DOHH2 (cell line): ENCODE measurements at regions not wholly inside any gene's neighbourhood (a gene's known extent, or its start where the extent isn't known, plus 50 kb on each side); places are given as distances from the start of the nearest gene placed in this dataset.

ENCODE experiments used
- H3F3A ChIP-seq: fragments of 200-600 bp; sonication (generic), shearing (Covaris generic); 2 replicates; pipeline ENCODE4 v1.6.0; 2016; ENCODE audit warnings: antibody characterized with exemption, mild to moderate bottlenecking; ENCODE audit not compliant: control insufficient read depth, insufficient read depth
- H3K27ac ChIP-seq: fragments of 200-600 bp; sonication (generic); 2 replicates; pipeline ENCODE4 v1.5.1; 2014; ENCODE audit warnings: low read depth, mild to moderate bottlenecking, low read length, moderate library complexity
- H3K27me3 ChIP-seq: fragments of 200-600 bp; sonication (generic); 2 replicates; pipeline ENCODE4 v1.6.1; 2014; ENCODE audit warnings: mild to moderate bottlenecking, low read length, mixed read lengths; ENCODE audit not compliant: control insufficient read depth
- H3K36me3 ChIP-seq: fragments of 200-600 bp; sonication (generic); 2 replicates; pipeline ENCODE4 v1.6.1; 2014; ENCODE audit warnings: mild to moderate bottlenecking, low read length, moderate library complexity, mixed read lengths; ENCODE audit not compliant: control insufficient read depth
- H3K4me1 ChIP-seq: fragments of 200-600 bp; sonication (generic); 2 replicates; pipeline ENCODE4 v1.6.1; 2014; ENCODE audit warnings: mild to moderate bottlenecking, low read length, mixed read lengths; ENCODE audit not compliant: control insufficient read depth
- H3K4me2 ChIP-seq: fragments of 200-600 bp; sonication (generic); 2 replicates; pipeline ENCODE4 v1.6.0; 2014; ENCODE audit warnings: mild to moderate bottlenecking, low read length, moderate library complexity
- H3K4me3 ChIP-seq: fragments of 200-600 bp; sonication (generic); 2 replicates; pipeline ENCODE4 v1.5.1; 2014; ENCODE audit warnings: mild to moderate bottlenecking, low read length, mixed read lengths
- H3K79me2 ChIP-seq: fragments of 200-600 bp; sonication (generic); 2 replicates; pipeline ENCODE4 v1.6.1; 2014; ENCODE audit warnings: mild to moderate bottlenecking, low read length, mixed read lengths; ENCODE audit not compliant: control insufficient read depth
- H3K9me2 ChIP-seq: fragments of 200-600 bp; sonication (generic); replicated peaks from 2 replicates; pipeline ENCODE4 v1.6.1; 2014; ENCODE audit warnings: mild to moderate bottlenecking, low read length, mixed read lengths; ENCODE audit not compliant: control insufficient read depth
- H3K9me3 ChIP-seq: fragments of 200-600 bp; sonication (generic); 2 replicates; pipeline ENCODE4 v1.6.1; 2014; ENCODE audit warnings: antibody characterized with exemption, low read length, mixed read lengths; ENCODE audit not compliant: control insufficient read depth, insufficient read depth
- H4K20me1 ChIP-seq: fragments of 200-600 bp; sonication (generic); 2 replicates; pipeline ENCODE4 v1.6.0; 2014; ENCODE audit warnings: low read depth, mild to moderate bottlenecking, antibody characterized with exemption, low read length, moderate library complexity; ENCODE audit not compliant: control insufficient read depth, insufficient read depth
- CTCF ChIP-seq: fragments of 200-600 bp; sonication (generic); IDR thresholded peaks from one replicate; pipeline ENCODE4 v1.5.1; 2014; ENCODE audit warnings: antibody characterized with exemption, mild to moderate bottlenecking, low read depth, low read length; ENCODE audit not compliant: poor library complexity, severe bottlenecking
- EZH2phosphoT487 ChIP-seq: fragments of 200-600 bp; sonication (generic); IDR thresholded peaks from 2 replicates; pipeline ENCODE4 v1.6.1; 2017; ENCODE audit warnings: borderline replicate concordance, mild to moderate bottlenecking, antibody characterized with exemption, low read length, moderate library complexity, mixed read lengths

GRCh38 chr6:12366731-12367130 is 76.6 kb downstream of the EDN1 start:
- no peak overlapping the region for H3K27ac ChIP-seq
- H3K4me3 ChIP-seq, result no peak overlapping the region
- no peaks in the 10 kb centered on the region for H3K9me2 ChIP-seq
- H3K79me2 ChIP-seq, result no peaks in the 10 kb centered on the region
- H3F3A ChIP-seq, result peaks cover 5% of the 10 kb centered on the region; the same call in 1 of the 2 replicates
- H4K20me1 ChIP-seq, result no peaks in the 10 kb centered on the region
- TF ChIP-seq EZH2phosphoT487, result no peak
- no peak for TF ChIP-seq CTCF
- H3K36me3 ChIP-seq, result no peaks in the 10 kb centered on the region
- H3K4me1 ChIP-seq, result peaks cover 29% of the 10 kb centered on the region
- H3K9me3 ChIP-seq, result no peaks in the 10 kb centered on the region
- H3K27me3 ChIP-seq, result no peaks in the 10 kb centered on the region
- H3K4me2 ChIP-seq, result no peak overlapping the region

GRCh38 chr6:12367412-12367811 is 77.3 kb downstream of the EDN1 start:
- peaks cover 5% of the 10 kb centered on the region; the same call in 1 of the 2 replicates for H3F3A ChIP-seq
- no peak overlapping the region for H3K4me3 ChIP-seq
- H3K9me3 ChIP-seq, result no peaks in the 10 kb centered on the region
- no peaks in the 10 kb centered on the region for H3K9me2 ChIP-seq
- H3K36me3 ChIP-seq, result no peaks in the 10 kb centered on the region
- TF ChIP-seq CTCF (no peak), EZH2phosphoT487 (no peak)
- H4K20me1 ChIP-seq, result no peaks in the 10 kb centered on the region
- no peak overlapping the region for H3K4me2 ChIP-seq
- H3K79me2 ChIP-seq, result no peaks in the 10 kb centered on the region
- H3K27me3 ChIP-seq, result no peaks in the 10 kb centered on the region
- H3K4me1 ChIP-seq, result peaks cover 22% of the 10 kb centered on the region
- no peak overlapping the region for H3K27ac ChIP-seq

- H3K36me3 ChIP-seq, result no peaks in the 10 kb centered on the region
- no peaks in the 10 kb centered on the region for H3K79me2 ChIP-seq
- H3K9me3 ChIP-seq, result no peaks in the 10 kb centered on the region
- H3K4me1 ChIP-seq, result peaks cover 4% of the 10 kb centered on the region
- no peaks in the 10 kb centered on the region for H3K9me2 ChIP-seq
- TF ChIP-seq CTCF, result no peak
- TF ChIP-seq EZH2phosphoT487, result no peak
- H3K4me3 ChIP-seq, result no peak overlapping the region
- H3K27me3 ChIP-seq, result no peaks in the 10 kb centered on the region
- H4K20me1 ChIP-seq, result no peaks in the 10 kb centered on the region
- H3K27ac ChIP-seq, result no peak overlapping the region
- no peak overlapping the region for H3K4me2 ChIP-seq
- H3F3A ChIP-seq, result no peaks in the 10 kb centered on the region
Observed at GRCh38 chr6:12369355-12369754, 79.2 kb downstream of the EDN1 start.
